MCF 10A (cell line): ENCODE measurements at regions not wholly inside any gene's neighbourhood (a gene's known extent, or its start where the extent isn't known, plus 50 kb on each side); places are given as distances from the start of the nearest gene placed in this dataset.
A peak's percentile ranks its signal among the peaks of the same experiment; 100 is the strongest.

Source experiments
- BruUV-seq: library from RNA; stranded (reverse); fragments of 400-500 nt; replicated peaks from 2 replicates; lab custom pipeline; 2021; lab: Mats Ljungman, UMichigan
- CTCF ChIA-PET: fragments of 300-600 bp; sonication (Branson Sonifier 250); formaldehyde crosslinking; extraction: SDS; loops from one replicate; lab custom pipeline; 2021; ENCODE audit warnings: antibody characterized with exemption, inconsistent platforms; lab: Yijun Ruan, JAX
- POLR2A ChIA-PET: fragments of 300-600, 350-650 bp; sonication (Branson Sonifier 250); formaldehyde crosslinking; extraction: SDS; loops from one replicate; lab custom pipeline; 2020; ENCODE audit warnings: antibody characterized with exemption, inconsistent platforms; lab: Yijun Ruan, JAX
- DNase-seq: peaks from one replicate; pipeline ENCODE4 v3.0.0-alpha.2; 2018; ENCODE audit not compliant: unreplicated experiment
- H3K27ac Mint-ChIP-seq: one replicate; pipeline ENCODE4 v1.8.0; 2022; ENCODE audit warnings: mild to moderate bottlenecking, low read depth, mixed read lengths; ENCODE audit not compliant: unreplicated experiment
- H3K27me3 Mint-ChIP-seq: one replicate; pipeline ENCODE4 v1.8.0; 2022; ENCODE audit warnings: mixed read lengths; ENCODE audit not compliant: insufficient read depth, unreplicated experiment
- H3K36me3 Mint-ChIP-seq: one replicate; pipeline ENCODE4 v1.8.0; 2022; ENCODE audit warnings: mild to moderate bottlenecking, moderate library complexity, mixed read lengths; ENCODE audit not compliant: insufficient read depth, unreplicated experiment
- H3K4me1 Mint-ChIP-seq: one replicate; pipeline ENCODE4 v1.8.0; 2022; ENCODE audit warnings: mixed read lengths; ENCODE audit not compliant: insufficient read depth, unreplicated experiment
- H3K4me3 Mint-ChIP-seq: one replicate; pipeline ENCODE4 v1.8.0; 2022; ENCODE audit warnings: mild to moderate bottlenecking, moderate library complexity, mixed read lengths; ENCODE audit not compliant: unreplicated experiment
- H3K9me3 Mint-ChIP-seq: one replicate; pipeline ENCODE4 v1.8.0; 2022; ENCODE audit warnings: mixed read lengths; ENCODE audit not compliant: unreplicated experiment
- CTCF ChIP-seq: fragments of 200-600 bp; IDR thresholded peaks from one replicate; pipeline ENCODE4 v1.8.0; 2022; ENCODE audit warnings: antibody characterized with exemption, mild to moderate bottlenecking; ENCODE audit not compliant: unreplicated experiment
- intact Hi-C: fragments of 100-400 bp; cut with micrococcal nuclease; formaldehyde crosslinking; loops from 2 replicates; pipeline ENCODE4 v1.14.1; 2022

- no peaks in the 10 kb centered on the region for H3K4me1 Mint-ChIP-seq
- TF ChIP-seq CTCF: no peak
These were observed 272.3 kb downstream of the SEMA3D start for GRCh38 chr7:84914598-84914997.

GRCh38 chr7:84913731-84914130, 273.1 kb downstream of the SEMA3D start:
- intact Hi-C loops: no loop called here
- no peaks in the 10 kb centered on the region for H3K36me3 Mint-ChIP-seq
- BruUV-seq: no TSS peak
- H3K9me3 Mint-ChIP-seq: no peaks in the 10 kb centered on the region
- H3K27ac Mint-ChIP-seq: no peak overlapping the region
- peak; percentile 20 for DNase-seq
- TF ChIP-seq CTCF: no peak
- ChIA-PET POLR2A (no interaction called here), CTCF (no interaction called here)
- no peaks in the 10 kb centered on the region for H3K4me1 Mint-ChIP-seq
- H3K4me3 Mint-ChIP-seq: no peak overlapping the region
- no peaks in the 10 kb centered on the region for H3K27me3 Mint-ChIP-seq

More at GRCh38 chr7:84914598-84914997, 272.3 kb downstream of the SEMA3D start:
- no TSS peak for BruUV-seq
- ChIA-PET CTCF (interaction anchor here (0.6 to 0.7 kb wide), 2 partner anchors 55 to 384 kb away, joined by 3 read pairs; no protein-coding TSS in a partner anchor), POLR2A (interaction anchor here (0.6 kb wide), 1 partner anchor 486 kb away, joined by 3 read pairs; no protein-coding TSS in a partner anchor)
- H3K27me3 Mint-ChIP-seq: no peaks in the 10 kb centered on the region
- H3K9me3 Mint-ChIP-seq: no peaks in the 10 kb centered on the region
- DNase-seq: peak; percentile 28
- H3K4me3 Mint-ChIP-seq: no peak overlapping the region
- H3K36me3 Mint-ChIP-seq: no peaks in the 10 kb centered on the region
- H3K27ac Mint-ChIP-seq: no peak overlapping the region
- intact Hi-C loops: no loop called here

- TF ChIP-seq CTCF: no peak
- no peak for DNase-seq
- intact Hi-C loops: no loop called here
- no peaks in the 10 kb centered on the region for H3K36me3 Mint-ChIP-seq
- CTCF ChIA-PET: no interaction called here
- no TSS peak for BruUV-seq
- H3K4me3 Mint-ChIP-seq: no peak overlapping the region
- H3K27me3 Mint-ChIP-seq: no peaks in the 10 kb centered on the region
- no peaks in the 10 kb centered on the region for H3K4me1 Mint-ChIP-seq
- no peak overlapping the region for H3K27ac Mint-ChIP-seq
- no peaks in the 10 kb centered on the region for H3K9me3 Mint-ChIP-seq
- POLR2A ChIA-PET: no interaction called here
These were observed 273.7 kb downstream of the SEMA3D start for GRCh38 chr7:84912993-84913635.

DNA sequence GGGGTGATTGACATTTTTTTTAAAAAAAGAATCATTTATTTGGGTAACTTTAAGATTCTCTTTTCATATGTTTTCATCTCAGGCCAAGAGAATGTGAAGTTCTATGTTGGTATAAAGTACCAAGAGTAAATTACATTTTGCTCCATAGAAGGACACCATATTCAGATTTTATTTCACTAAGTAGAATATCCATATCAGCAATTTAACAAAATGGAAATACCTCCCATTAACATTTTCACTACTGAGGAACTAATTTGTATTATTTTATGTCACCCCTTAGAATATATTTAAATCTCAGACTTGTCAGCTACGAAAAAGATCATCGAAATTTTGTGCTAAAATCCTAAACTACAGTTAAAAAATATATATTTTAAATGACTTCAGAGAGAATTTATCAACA, 274.3 kb downstream of the SEMA3D start:
- BruUV-seq: no TSS peak
- DNase-seq: no peak
- no peaks in the 10 kb centered on the region for H3K27me3 Mint-ChIP-seq
- CTCF ChIA-PET: no interaction called here
- TF ChIP-seq CTCF: no peak
- H3K36me3 Mint-ChIP-seq: no peaks in the 10 kb centered on the region
- H3K27ac Mint-ChIP-seq: no peak overlapping the region
- H3K9me3 Mint-ChIP-seq: no peaks in the 10 kb centered on the region
- POLR2A ChIA-PET: interaction anchor here (0.6 kb wide), 1 partner anchor 197 kb away, joined by 3 read pairs; no protein-coding TSS in a partner anchor
- intact Hi-C loops: no loop called here
- H3K4me1 Mint-ChIP-seq: no peaks in the 10 kb centered on the region
- H3K4me3 Mint-ChIP-seq: no peak overlapping the region
